CD4-positive, alpha-beta memory T cell (primary cell): ENCODE measurements at regions not wholly inside any gene's neighbourhood (a gene's known extent, or its start where the extent isn't known, plus 50 kb on each side); places are given as distances from the start of the nearest gene placed in this dataset.

Source experiments
- CTCF ChIA-PET: fragments of 350-600 bp; sonication (Branson Sonifier 250); formaldehyde crosslinking; loops from one replicate; lab custom pipeline; 2021; ENCODE audit warnings: inconsistent platforms; ENCODE audit not compliant: partially characterized antibody; lab: Charles Lee
- POLR2A ChIA-PET: fragments of 350-600 bp; sonication (Branson Sonifier 250); formaldehyde crosslinking; loops from one replicate; lab custom pipeline; 2021; ENCODE audit not compliant: partially characterized antibody; lab: Charles Lee
- DNase-seq, 5 donors: peaks; one replicate each; pipeline versions ENCODE4 v3.0.0 to v3.0.0-alpha.2; 2020 to 2022; ENCODE audit warnings: mixed read lengths in 1 of 5
- H3K27ac ChIP-seq: one replicate; pipeline ENCODE4 v1.7.0; 2013; ENCODE audit warnings: low read depth, low read length
- H3K27me3 ChIP-seq: 2 replicates; pipeline ENCODE4 v1.7.0; 2013; ENCODE audit warnings: mild to moderate bottlenecking, low read length, moderate library complexity; ENCODE audit not compliant: insufficient read depth
- H3K36me3 ChIP-seq: 2 replicates; pipeline ENCODE4 v1.7.0; 2013; ENCODE audit warnings: mild to moderate bottlenecking, low read length, moderate library complexity; ENCODE audit not compliant: insufficient read depth
- H3K4me1 ChIP-seq: 2 replicates; pipeline ENCODE4 v1.7.0; 2013; ENCODE audit warnings: mild to moderate bottlenecking, low read length, moderate library complexity; ENCODE audit not compliant: insufficient read depth
- H3K4me3 ChIP-seq, 2 donors: one replicate each; pipeline ENCODE4 v1.7.0; 2013; ENCODE audit warnings: low read length in 2 of 2, mild to moderate bottlenecking in 1 of 2
- H3K9me3 ChIP-seq, 2 donors: one replicate each; pipeline ENCODE4 v1.7.0; 2013; ENCODE audit warnings: low read length in 2 of 2, control low read depth in 1 of 2; ENCODE audit not compliant: control insufficient read depth in 1 of 2
- H3K27ac Mint-ChIP-seq, 7 donors: one replicate each; pipeline ENCODE4 v1.8.0; 2020 to 2021; ENCODE audit warnings: mixed read lengths in 7 of 7, mild to moderate bottlenecking in 6 of 7, inconsistent platforms in 3 of 7, moderate library complexity in 3 of 7
- H3K27me3 Mint-ChIP-seq, 2 donors: one replicate each; pipeline ENCODE4 v1.8.0; 2020 to 2021; ENCODE audit warnings: mixed read lengths in 2 of 2
- H3K36me3 Mint-ChIP-seq, 2 donors: one replicate each; pipeline ENCODE4 v1.8.0; 2020 to 2021; ENCODE audit warnings: mixed read lengths in 2 of 2, inconsistent platforms in 1 of 2, mild to moderate bottlenecking in 1 of 2
- H3K4me1 Mint-ChIP-seq, 4 donors: one replicate each; pipeline ENCODE4 v1.8.0; 2020 to 2021; ENCODE audit warnings: mixed read lengths in 4 of 4, mild to moderate bottlenecking in 1 of 4
- H3K4me3 Mint-ChIP-seq, 8 donors: one replicate each; pipeline ENCODE4 v1.8.0; 2020 to 2021; ENCODE audit warnings: mixed read lengths in 8 of 8, mild to moderate bottlenecking in 7 of 8, moderate library complexity in 6 of 8, inconsistent platforms in 3 of 8
- H3K9me3 Mint-ChIP-seq, 8 donors: one replicate each; pipeline ENCODE4 v1.8.0; 2020 to 2021; ENCODE audit warnings: mixed read lengths in 8 of 8, mild to moderate bottlenecking in 5 of 8, inconsistent platforms in 3 of 8, moderate library complexity in 1 of 8
- intact Hi-C: fragments of 100-400 bp; cut with micrococcal nuclease; formaldehyde crosslinking; loops from one replicate; pipeline ENCODE4 v1.15.1; 2023

DNA sequence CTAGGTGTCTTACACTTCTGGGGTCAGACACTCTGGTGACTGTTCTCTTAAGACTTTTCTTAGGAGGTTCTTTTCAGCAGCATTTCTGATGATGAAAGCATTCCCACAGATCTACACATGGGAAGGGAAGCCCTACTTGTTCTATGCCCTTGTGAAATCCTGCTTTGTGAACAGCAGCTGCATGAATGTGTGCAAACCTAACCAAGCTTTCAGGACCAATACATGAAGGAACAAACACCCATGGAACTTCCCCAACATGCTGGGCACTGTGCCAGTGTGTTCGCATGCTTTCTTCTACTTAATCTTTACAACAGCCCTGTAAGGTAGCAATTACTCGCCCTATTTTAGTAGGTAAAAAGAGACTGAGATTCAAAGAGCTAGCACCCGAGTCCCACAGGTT is 439.9 kb upstream of the KLF4 start:
- ChIA-PET POLR2A (no interaction called here), CTCF (no interaction called here)
- Histone ChIP-seq H3K27me3 (no peaks in the 10 kb centered on the region), H3K9me3 (no peaks in the 10 kb centered on the region), H3K4me1 (no peaks in the 10 kb centered on the region), H3K4me3 (no peak overlapping the region), H3K36me3 (no peaks in the 10 kb centered on the region), H3K27ac (no peak overlapping the region)
- no peaks in the 10 kb centered on the region for H3K27me3 Mint-ChIP-seq
- no peak overlapping the region for H3K4me3 Mint-ChIP-seq
- no peaks in the 10 kb centered on the region for H3K4me1 Mint-ChIP-seq
- H3K36me3 Mint-ChIP-seq: no peaks in the 10 kb centered on the region
- intact Hi-C loops: no loop called here
- no peak for DNase-seq
- H3K27ac Mint-ChIP-seq: no peak overlapping the region
- peaks cover 0 to 6% (median 4%) of the 10 kb centered on the region in 8 donors for H3K9me3 Mint-ChIP-seq

DNA sequence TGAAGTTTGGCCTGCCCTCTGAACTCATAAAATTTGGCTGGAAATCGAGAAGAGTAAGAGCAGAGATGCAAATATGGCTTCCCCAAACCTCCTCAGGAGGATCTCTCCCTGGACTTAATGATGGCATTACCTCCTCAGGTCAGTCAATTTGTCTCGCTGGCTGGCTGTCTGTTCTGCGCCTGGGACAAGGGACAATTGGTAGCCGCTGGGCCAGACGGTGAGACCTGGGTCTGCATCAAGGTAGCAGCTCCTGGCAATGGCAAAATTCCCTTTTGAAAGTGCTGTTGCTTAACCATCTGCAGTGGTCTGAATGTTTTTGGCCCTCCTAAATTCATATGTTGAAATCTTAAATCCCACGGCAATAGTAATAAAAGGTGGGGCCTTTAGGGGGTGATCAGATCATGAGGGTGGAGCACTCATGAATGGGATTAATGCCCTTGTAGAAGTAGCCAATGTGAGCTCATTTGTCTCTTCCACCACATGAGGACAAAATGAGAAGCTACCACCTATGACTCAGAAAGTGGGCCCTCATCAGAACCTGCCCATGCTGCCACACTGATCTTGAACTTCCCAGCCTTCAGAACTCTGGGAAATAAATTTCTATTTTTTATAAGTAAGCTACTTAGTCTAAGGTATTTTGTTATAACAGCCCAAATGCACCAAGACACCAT is 439.3 kb upstream of the KLF4 start:
- no peak overlapping the region for H3K27ac ChIP-seq
- H3K36me3 ChIP-seq: no peaks in the 10 kb centered on the region
- intact Hi-C loops: no loop called here
- Mint-ChIP-seq H3K36me3 (no peaks in the 10 kb centered on the region), H3K27ac (no peak overlapping the region), H3K27me3 (no peaks in the 10 kb centered on the region), H3K9me3 (peaks cover 0 to 8% (median 4%) of the 10 kb centered on the region in 8 donors), H3K4me3 (no peak overlapping the region), H3K4me1 (no peaks in the 10 kb centered on the region)
- H3K4me1 ChIP-seq: no peaks in the 10 kb centered on the region
- CTCF ChIA-PET: no interaction called here
- H3K4me3 ChIP-seq: no peak overlapping the region
- no peaks in the 10 kb centered on the region for H3K9me3 ChIP-seq
- POLR2A ChIA-PET: no interaction called here
- DNase-seq: no peak
- H3K27me3 ChIP-seq: no peaks in the 10 kb centered on the region

DNA sequence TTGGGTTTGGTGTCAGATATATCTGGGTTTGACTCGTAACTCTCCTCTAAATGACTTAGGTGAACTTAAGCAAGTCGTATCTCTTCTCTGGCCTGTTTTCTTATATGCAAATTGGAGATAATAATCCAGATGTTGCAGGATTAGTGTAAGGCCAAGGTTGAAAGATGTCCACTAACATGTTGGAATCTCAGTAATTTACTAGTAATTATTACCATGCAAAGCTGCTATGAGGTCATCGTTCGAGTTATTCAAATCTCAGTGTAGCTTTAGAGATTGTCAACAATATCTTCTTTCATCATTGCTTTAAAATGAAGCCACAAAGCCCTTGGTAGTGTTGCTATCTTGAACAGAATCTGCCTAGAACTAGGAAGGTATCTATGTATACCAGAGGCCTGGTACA is 437.7 kb upstream of the KLF4 start:
- H3K4me1 Mint-ChIP-seq: no peaks in the 10 kb centered on the region
- no peaks in the 10 kb centered on the region for H3K36me3 Mint-ChIP-seq
- ChIA-PET CTCF (no interaction called here), POLR2A (no interaction called here)
- no peak for DNase-seq
- no peaks in the 10 kb centered on the region for H3K27me3 Mint-ChIP-seq
- no peaks in the 10 kb centered on the region for H3K9me3 ChIP-seq
- H3K27me3 ChIP-seq: no peaks in the 10 kb centered on the region
- intact Hi-C loops: no loop called here
- no peak overlapping the region for H3K4me3 ChIP-seq
- no peaks in the 10 kb centered on the region for H3K4me1 ChIP-seq
- H3K36me3 ChIP-seq: no peaks in the 10 kb centered on the region
- peaks cover 0 to 11% (median 5%) of the 10 kb centered on the region in 8 donors for H3K9me3 Mint-ChIP-seq
- no peak overlapping the region for H3K4me3 Mint-ChIP-seq
- no peak overlapping the region for H3K27ac Mint-ChIP-seq
- no peak overlapping the region for H3K27ac ChIP-seq

DNA sequence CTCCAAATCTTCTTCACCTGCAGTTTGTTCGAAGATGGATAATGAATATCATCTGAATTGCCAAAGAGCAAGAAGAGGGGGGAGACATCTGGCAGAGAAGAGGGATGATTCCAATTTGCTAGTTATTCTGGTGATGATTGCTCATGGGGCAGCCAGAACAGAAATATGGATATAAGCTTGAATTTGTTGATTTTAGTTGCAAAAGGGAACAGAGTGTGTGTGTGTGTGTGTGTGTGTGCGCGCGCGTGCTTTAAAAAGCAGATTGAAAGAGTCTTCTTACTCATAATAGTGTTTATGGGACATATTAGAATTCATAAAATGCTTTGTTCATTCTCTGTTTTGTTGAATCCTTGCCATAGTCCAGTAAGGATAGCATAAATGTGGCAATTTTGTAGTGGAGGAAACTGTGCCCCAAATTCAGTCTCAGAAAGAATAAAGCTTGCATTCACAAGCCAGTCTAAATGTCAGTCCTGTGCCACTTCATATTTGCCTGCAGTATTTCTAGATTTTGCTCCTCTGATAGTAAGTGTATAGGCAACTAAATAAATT is 436.3 kb upstream of the KLF4 start:
- POLR2A ChIA-PET: no interaction called here
- no peak overlapping the region for H3K27ac Mint-ChIP-seq
- H3K9me3 Mint-ChIP-seq: peaks cover 0 to 11% (median 5%) of the 10 kb centered on the region in 8 donors

DNA sequence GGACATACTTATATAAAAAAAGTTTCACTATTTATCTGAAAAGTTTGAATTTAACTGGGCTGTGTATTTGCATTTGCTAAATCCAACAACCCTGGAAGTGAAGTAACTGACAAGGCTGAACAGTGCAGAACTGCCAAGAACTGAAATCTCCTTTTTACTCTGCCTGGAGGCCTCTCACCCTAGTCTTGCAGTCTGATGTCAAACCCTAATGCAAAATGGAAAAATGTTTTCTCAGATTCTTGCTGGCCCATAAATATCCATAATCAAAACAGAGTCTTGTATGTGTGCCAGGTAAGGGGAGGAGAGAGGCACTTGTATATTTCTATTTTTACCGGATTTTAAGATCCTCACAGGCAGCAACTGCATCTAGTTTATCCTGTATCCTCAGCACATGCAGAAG is 432.7 kb upstream of the KLF4 start:
- ChIA-PET POLR2A (no interaction called here), CTCF (no interaction called here)
- intact Hi-C loops: no loop called here
- Histone ChIP-seq H3K4me3 (no peak overlapping the region), H3K9me3 (no peaks in the 10 kb centered on the region), H3K36me3 (no peaks in the 10 kb centered on the region), H3K4me1 (no peaks in the 10 kb centered on the region), H3K27ac (no peak overlapping the region), H3K27me3 (no peaks in the 10 kb centered on the region)
- no peaks in the 10 kb centered on the region for H3K4me1 Mint-ChIP-seq
- no peak for DNase-seq
- H3K27ac Mint-ChIP-seq: no peak overlapping the region
- H3K4me3 Mint-ChIP-seq: no peak overlapping the region
- no peaks in the 10 kb centered on the region for H3K27me3 Mint-ChIP-seq
- H3K9me3 Mint-ChIP-seq: peaks cover 2 to 11% (median 7%) of the 10 kb centered on the region in 8 donors
- H3K36me3 Mint-ChIP-seq: no peaks in the 10 kb centered on the region

More for the DNA sequence above, 436.3 kb upstream of the KLF4 start:
- no peak for DNase-seq
- no peaks in the 10 kb centered on the region for H3K4me1 Mint-ChIP-seq
- CTCF ChIA-PET: no interaction called here
- Histone ChIP-seq H3K36me3 (no peaks in the 10 kb centered on the region), H3K27ac (no peak overlapping the region), H3K9me3 (no peaks in the 10 kb centered on the region), H3K4me3 (no peak overlapping the region), H3K27me3 (no peaks in the 10 kb centered on the region), H3K4me1 (no peaks in the 10 kb centered on the region)
- H3K36me3 Mint-ChIP-seq: no peaks in the 10 kb centered on the region
- intact Hi-C loops: no loop called here
- no peak overlapping the region for H3K4me3 Mint-ChIP-seq
- H3K27me3 Mint-ChIP-seq: no peaks in the 10 kb centered on the region

DNA sequence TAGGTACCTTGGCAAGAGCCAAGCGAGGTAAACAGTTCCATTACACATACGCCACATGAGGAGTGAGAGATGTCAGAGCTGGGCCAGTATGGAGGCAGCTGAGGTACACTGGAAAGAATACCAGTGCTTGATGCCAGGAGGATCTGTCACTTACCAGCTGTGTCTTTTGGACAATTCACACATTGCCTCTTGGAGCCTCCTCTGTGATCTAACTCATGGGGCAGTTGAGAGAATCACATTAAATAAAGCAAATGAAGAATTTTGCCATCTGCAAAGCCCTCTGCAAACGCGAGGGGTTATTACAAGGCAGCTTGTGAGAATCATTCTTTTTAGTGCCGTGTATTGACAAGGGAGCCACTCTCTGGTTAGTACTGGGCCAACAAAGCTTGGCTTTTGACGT is 429.7 kb upstream of the KLF4 start:
- H3K4me1 ChIP-seq: no peaks in the 10 kb centered on the region
- H3K4me3 ChIP-seq: no peak overlapping the region
- Mint-ChIP-seq H3K4me1 (no peaks in the 10 kb centered on the region), H3K27me3 (no peaks in the 10 kb centered on the region), H3K9me3 (peaks cover 0 to 12% (median 5%) of the 10 kb centered on the region in 8 donors), H3K4me3 (no peak overlapping the region), H3K27ac (no peak overlapping the region), H3K36me3 (no peaks in the 10 kb centered on the region)
- no peaks in the 10 kb centered on the region for H3K9me3 ChIP-seq
- intact Hi-C loops: no loop called here
- no peaks in the 10 kb centered on the region for H3K36me3 ChIP-seq
- H3K27ac ChIP-seq: no peak overlapping the region
- ChIA-PET CTCF (no interaction called here), POLR2A (no interaction called here)
- no peak for DNase-seq
- no peaks in the 10 kb centered on the region for H3K27me3 ChIP-seq

DNA sequence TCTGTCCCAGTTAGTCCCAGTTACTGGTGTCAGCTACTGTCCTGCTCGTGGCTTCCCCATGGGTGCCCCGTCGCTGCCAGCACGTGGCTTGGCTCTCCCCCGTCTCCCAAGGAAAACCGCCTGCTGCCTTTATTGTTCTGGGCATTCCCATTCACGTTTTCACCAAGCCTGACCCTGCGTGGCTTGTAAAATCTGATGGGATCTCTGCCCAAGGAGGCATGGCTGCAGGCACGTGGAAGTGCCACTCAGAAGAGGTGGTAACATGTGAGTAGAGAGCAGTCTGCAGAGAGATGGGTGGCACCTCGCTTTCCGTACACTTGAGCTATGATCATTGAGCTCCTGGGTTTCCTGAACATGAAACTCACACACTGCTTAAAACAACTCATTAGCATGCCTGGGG is 429.2 kb upstream of the KLF4 start:
- H3K4me1 Mint-ChIP-seq: no peaks in the 10 kb centered on the region
- no peak overlapping the region for H3K4me3 ChIP-seq
- H3K27ac ChIP-seq: no peak overlapping the region
- H3K36me3 Mint-ChIP-seq: no peaks in the 10 kb centered on the region
- no peak overlapping the region for H3K27ac Mint-ChIP-seq
- H3K9me3 ChIP-seq: no peaks in the 10 kb centered on the region
- DNase-seq: no peak
- intact Hi-C loops: no loop called here
- no peaks in the 10 kb centered on the region for H3K4me1 ChIP-seq
- H3K9me3 Mint-ChIP-seq: peaks cover 0 to 12% (median 4%) of the 10 kb centered on the region in 8 donors
- ChIA-PET POLR2A (no interaction called here), CTCF (no interaction called here)
- H3K27me3 Mint-ChIP-seq: no peaks in the 10 kb centered on the region
- H3K36me3 ChIP-seq: no peaks in the 10 kb centered on the region
- H3K4me3 Mint-ChIP-seq: no peak overlapping the region
- H3K27me3 ChIP-seq: no peaks in the 10 kb centered on the region
